ENCODE measurements at regions not wholly inside any gene's neighbourhood (a gene's known extent, or its start where the extent isn't known, plus 50 kb on each side); places are given as distances from the start of the nearest gene placed in this dataset.

GRCh38 chr3:127066635-127067034, 83.7 kb downstream of the PLXNA1 start:
- Histone ChIP-seq H3K36me3 (no peaks in the 10 kb centered on the region), H3K4me3 (no peak overlapping the region), H3K27ac (no peak overlapping the region), H3K27me3 (peaks cover 0 to 15% of the 10 kb centered on the region in 2 donors), H3K4me1 (no peaks in the 10 kb centered on the region), H3K9me3 (no peaks in the 10 kb centered on the region)
- DNase-seq (peak in 1 of 4 donors; percentile 31), ATAC-seq (no peak)
- TF ChIP-seq CTCF (IDR thresholded peaks at IDR 0.05), result no peak
- intact Hi-C loops (cut with DNase I), result no loop called here

- H3K4me3 ChIP-seq, result no peak overlapping the region
- no peak for TF ChIP-seq CTCF (IDR thresholded peaks at IDR 0.05)
- ATAC-seq (no peak), DNase-seq (peak in 1 of 4 donors; percentile 46)
- intact Hi-C loops (cut with DNase I), result no loop called here
- H3K27me3 ChIP-seq, result peaks cover 0 to 15% of the 10 kb centered on the region in 2 donors
- no peaks in the 10 kb centered on the region for H3K9me3 ChIP-seq
- H3K36me3 ChIP-seq, result no peaks in the 10 kb centered on the region
- H3K27ac ChIP-seq, result no peak overlapping the region
- H3K4me1 ChIP-seq, result no peaks in the 10 kb centered on the region
These were observed 84.4 kb downstream of the PLXNA1 start for GRCh38 chr3:127067116-127067910.

- intact Hi-C loops (cut with DNase I), result no loop called here
- H3K27me3 ChIP-seq, result peaks cover 0 to 11% of the 10 kb centered on the region in 2 donors
- no peak overlapping the region for H3K27ac ChIP-seq
- ATAC-seq (no peak), DNase-seq (peak in 1 of 4 donors; percentile 51)
- no peak for TF ChIP-seq CTCF (IDR thresholded peaks at IDR 0.05)
- H3K36me3 ChIP-seq, result no peaks in the 10 kb centered on the region
- peaks cover 0 to 2% of the 10 kb centered on the region in 2 donors for H3K4me1 ChIP-seq
- H3K9me3 ChIP-seq, result no peaks in the 10 kb centered on the region
- H3K4me3 ChIP-seq, result no peak overlapping the region
These were observed 85.3 kb downstream of the PLXNA1 start for GRCh38 chr3:127068111-127068810.

- Histone ChIP-seq H3K27me3 (peaks cover 0 to 11% of the 10 kb centered on the region in 2 donors), H3K27ac (no peak overlapping the region), H3K9me3 (no peaks in the 10 kb centered on the region), H3K4me3 (no peak overlapping the region), H3K36me3 (no peaks in the 10 kb centered on the region), H3K4me1 (peaks cover 0 to 8% of the 10 kb centered on the region in 2 donors)
- intact Hi-C loops (cut with DNase I), result no loop called here
- DNase-seq (peak in 1 of 4 donors; percentile 58), ATAC-seq (no peak)
- TF ChIP-seq CTCF (IDR thresholded peaks at IDR 0.05), result no peak
These were observed 86.0 kb downstream of the PLXNA1 start for GRCh38 chr3:127068871-127069270.

- Histone ChIP-seq H3K9me3 (no peaks in the 10 kb centered on the region), H3K4me3 (no peak overlapping the region), H3K36me3 (no peaks in the 10 kb centered on the region), H3K4me1 (peaks cover 0 to 9% of the 10 kb centered on the region in 2 donors), H3K27me3 (peaks cover 0 to 11% of the 10 kb centered on the region in 2 donors), H3K27ac (no peak overlapping the region)
- peak in 1 of 4 donors; percentile 55 for DNase-seq
- no peak for TF ChIP-seq CTCF (IDR thresholded peaks at IDR 0.05)
- ATAC-seq, result no peak
- intact Hi-C loops (cut with DNase I), result no loop called here
These were observed 87.0 kb downstream of the PLXNA1 start for GRCh38 chr3:127069814-127070440.

Measured in left lung (tissue), 4 donors.